Kidney (tissue), 13 donors: ENCODE measurements at regions not wholly inside any gene's neighbourhood (a gene's known extent, or its start where the extent isn't known, plus 50 kb on each side); places are given as distances from the start of the nearest gene placed in this dataset.
A peak's percentile ranks its signal among the peaks of the same experiment; 100 is the strongest.

Source experiments
- DNase-seq, 5 donors: peaks; one replicate each; pipeline ENCODE4 v3.0.0-alpha.2; 2013 to 2020
- FAIRE-seq: peaks from 2 replicates; lab custom pipeline; 2012; peaks lifted over from hg19 to GRCh38; lab: Jason Lieb, UNC
- H3K27ac ChIP-seq, 2 donors: one replicate each; pipeline ENCODE4 v1.7.0; 2013; ENCODE audit warnings: low read depth in 2 of 2, low read length in 2 of 2, inconsistent platforms in 1 of 2
- H3K27me3 ChIP-seq: one replicate; pipeline ENCODE4 v1.7.1; 2013; ENCODE audit warnings: low read length, inconsistent platforms; ENCODE audit not compliant: control insufficient read depth, insufficient read depth
- H3K36me3 ChIP-seq, 3 donors: one replicate each; pipeline versions ENCODE4 v1.7.0 to v1.7.1; 2013; ENCODE audit warnings: low read length in 3 of 3, control low read depth in 1 of 3, inconsistent platforms in 1 of 3; ENCODE audit not compliant: insufficient read depth in 3 of 3, control insufficient read depth in 2 of 3
- H3K4me1 ChIP-seq, 3 donors: one replicate each; pipeline versions ENCODE4 v1.7.0 to v1.7.1; 2013; ENCODE audit warnings: low read length in 3 of 3, inconsistent platforms in 1 of 3, low read depth in 1 of 3; ENCODE audit not compliant: control insufficient read depth in 2 of 3, insufficient read depth in 2 of 3
- H3K4me3 ChIP-seq, 3 donors: one replicate each; pipeline versions ENCODE4 v1.7.0 to v1.8.1; 2013; ENCODE audit warnings: low read length in 3 of 3, control low read depth in 1 of 3, inconsistent platforms in 1 of 3
- H3K9ac ChIP-seq, 3 donors: one replicate each; pipeline versions ENCODE4 v1.7.0 to v1.7.1; 2013; ENCODE audit warnings: low read length in 3 of 3, control low read depth in 1 of 3, inconsistent platforms in 1 of 3
- H3K9me3 ChIP-seq, 3 donors: one replicate each; pipeline versions ENCODE4 v1.7.0 to v1.7.1; 2013; ENCODE audit warnings: low read length in 3 of 3, control low read depth in 1 of 3, inconsistent platforms in 1 of 3; ENCODE audit not compliant: control insufficient read depth in 2 of 3, insufficient read depth in 1 of 3
- CTCF ChIP-seq: IDR thresholded peaks from 3 replicates; pipeline ENCODE4 v1.5.1; 2012; ENCODE audit warnings: mild to moderate bottlenecking, moderate library complexity, borderline replicate concordance; ENCODE audit not compliant: insufficient read depth; ENCODE audit errors: extremely low read depth
- intact Hi-C: fragments of 100-400 bp; cut with DNase I; formaldehyde crosslinking; loops from one replicate; pipeline ENCODE4 v1.11.1; 2022
- donor health status: control.
- donor health status: control.
- donor health status: control.
- donor health status: control.
- donor health status: control.
- donor health status: DM: yes; HTN: yes; CAD: no.
- donor health status: Normal renal cell carcinoma (clear cell type).

- no peaks in the 10 kb centered on the region for H3K27me3 ChIP-seq
- peaks cover 0 to 2% (median 0%) of the 10 kb centered on the region in 3 donors for H3K9me3 ChIP-seq
- no peak for FAIRE-seq
- H3K9ac ChIP-seq, result no peak overlapping the region
- no peak overlapping the region for H3K27ac ChIP-seq
- peak; percentile 80 for TF ChIP-seq CTCF
- no peak overlapping the region for H3K4me3 ChIP-seq
- H3K36me3 ChIP-seq, result no peaks in the 10 kb centered on the region
- intact Hi-C loops, result no loop called here
- DNase-seq, result peak in 4 of 5 donors; percentile 54 to 74 (median 68)
- no peaks in the 10 kb centered on the region for H3K4me1 ChIP-seq
These were observed 579.5 kb downstream of the UQCRFS1 start for GRCh38 chr19:28633319-28634018.

- H3K27ac ChIP-seq, result no peak overlapping the region
- DNase-seq (no peak), FAIRE-seq (no peak)
- no peaks in the 10 kb centered on the region for H3K27me3 ChIP-seq
- peaks cover 0 to 2% (median 2%) of the 10 kb centered on the region in 3 donors for H3K9me3 ChIP-seq
- TF ChIP-seq CTCF, result no peak
- no peak overlapping the region for H3K9ac ChIP-seq
- intact Hi-C loops, result no loop called here
- H3K36me3 ChIP-seq, result no peaks in the 10 kb centered on the region
- H3K4me1 ChIP-seq, result no peaks in the 10 kb centered on the region
- H3K4me3 ChIP-seq, result no peak overlapping the region
These were observed 580.4 kb downstream of the UQCRFS1 start for GRCh38 chr19:28632371-28633080.

GRCh38 chr19:28631961-28632360 lies 581.0 kb downstream of the UQCRFS1 start:
- FAIRE-seq (no peak), DNase-seq (no peak)
- no peaks in the 10 kb centered on the region for H3K4me1 ChIP-seq
- H3K9me3 ChIP-seq, result peaks cover 0 to 5% (median 2%) of the 10 kb centered on the region in 3 donors
- TF ChIP-seq CTCF, result no peak
- H3K9ac ChIP-seq, result no peak overlapping the region
- intact Hi-C loops, result no loop called here
- H3K4me3 ChIP-seq, result no peak overlapping the region
- no peaks in the 10 kb centered on the region for H3K36me3 ChIP-seq
- no peak overlapping the region for H3K27ac ChIP-seq
- H3K27me3 ChIP-seq, result no peaks in the 10 kb centered on the region
